ENCODE measurements at regions not wholly inside any gene's neighbourhood (a gene's known extent, or its start where the extent isn't known, plus 50 kb on each side); places are given as distances from the start of the nearest gene placed in this dataset.

DNA sequence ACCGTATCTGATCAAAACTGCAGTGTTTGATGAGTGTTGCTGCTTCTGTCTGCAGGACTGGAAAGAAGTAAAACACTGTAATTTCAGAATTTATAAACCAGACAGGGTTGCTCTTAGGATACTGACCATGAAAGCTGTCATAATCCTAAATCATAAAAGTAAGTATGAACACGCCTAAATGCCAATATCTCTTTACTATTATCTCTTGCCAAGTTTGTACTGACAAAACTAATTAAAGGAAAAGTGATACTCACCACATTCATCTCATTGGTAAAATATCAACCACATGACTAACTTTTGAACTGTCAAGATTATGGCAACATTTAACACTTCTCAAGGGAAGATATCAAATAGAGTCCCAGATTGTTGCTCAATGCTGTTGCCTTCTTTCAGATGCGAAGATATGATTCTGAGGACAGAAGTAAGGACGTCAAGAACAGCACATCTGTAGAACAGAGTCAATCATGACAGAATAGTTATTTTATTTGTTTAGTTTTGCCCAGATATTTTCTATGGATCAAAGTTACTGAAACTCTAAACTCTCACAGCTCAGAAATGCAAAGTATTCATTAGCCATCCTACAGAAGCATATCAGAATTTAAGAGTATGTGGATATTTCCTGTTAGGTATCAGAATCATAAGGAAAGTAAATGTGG, 61.4 kb upstream of the COL8A1 start:
- ATAC-seq (no peak), DNase-seq (no peak)
- Histone ChIP-seq H3K4me3 (no peak overlapping the region), H3K36me3 (no peaks in the 10 kb centered on the region), H3K27ac (no peak overlapping the region), H3K4me1 (no peaks in the 10 kb centered on the region), H3K27me3 (no peaks in the 10 kb centered on the region), H3K9me3 (peaks cover 0 to 19% (median 4%) of the 10 kb centered on the region in 11 donors)
- intact Hi-C loops (cut with DNase I), result no loop called here
- TF ChIP-seq, protein P1, sequence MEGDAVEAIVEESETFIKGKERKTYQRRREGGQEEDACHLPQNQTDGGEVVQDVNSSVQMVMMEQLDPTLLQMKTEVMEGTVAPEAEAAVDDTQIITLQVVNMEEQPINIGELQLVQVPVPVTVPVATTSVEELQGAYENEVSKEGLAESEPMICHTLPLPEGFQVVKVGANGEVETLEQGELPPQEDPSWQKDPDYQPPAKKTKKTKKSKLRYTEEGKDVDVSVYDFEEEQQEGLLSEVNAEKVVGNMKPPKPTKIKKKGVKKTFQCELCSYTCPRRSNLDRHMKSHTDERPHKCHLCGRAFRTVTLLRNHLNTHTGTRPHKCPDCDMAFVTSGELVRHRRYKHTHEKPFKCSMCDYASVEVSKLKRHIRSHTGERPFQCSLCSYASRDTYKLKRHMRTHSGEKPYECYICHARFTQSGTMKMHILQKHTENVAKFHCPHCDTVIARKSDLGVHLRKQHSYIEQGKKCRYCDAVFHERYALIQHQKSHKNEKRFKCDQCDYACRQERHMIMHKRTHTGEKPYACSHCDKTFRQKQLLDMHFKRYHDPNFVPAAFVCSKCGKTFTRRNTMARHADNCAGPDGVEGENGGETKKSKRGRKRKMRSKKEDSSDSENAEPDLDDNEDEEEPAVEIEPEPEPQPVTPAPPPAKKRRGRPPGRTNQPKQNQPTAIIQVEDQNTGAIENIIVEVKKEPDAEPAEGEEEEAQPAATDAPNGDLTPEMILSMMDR (IDR thresholded peaks at IDR 0.05), result no peak
- 73 to 79% methylated on average over 4 of the region's 4 CpGs for WGBS, 2 donors

- no peak overlapping the region for H3K27ac ChIP-seq
- ATAC-seq (no peak), DNase-seq (no peak)
- no peak overlapping the region for H3K4me3 ChIP-seq
- TF ChIP-seq, protein P1 (IDR thresholded peaks at IDR 0.05), result no peak
- H3K9me3 ChIP-seq, result peaks cover 0 to 19% (median 4%) of the 10 kb centered on the region in 11 donors
- intact Hi-C loops (cut with DNase I), result no loop called here
- no peaks in the 10 kb centered on the region for H3K27me3 ChIP-seq
- no peaks in the 10 kb centered on the region for H3K36me3 ChIP-seq
- no peaks in the 10 kb centered on the region for H3K4me1 ChIP-seq
- 91 to 93% methylated on average over 2 of the region's 2 CpGs for WGBS, 2 donors
Observed at GRCh38 chr3:99575683-99576082, 62.7 kb upstream of the COL8A1 start.

DNA sequence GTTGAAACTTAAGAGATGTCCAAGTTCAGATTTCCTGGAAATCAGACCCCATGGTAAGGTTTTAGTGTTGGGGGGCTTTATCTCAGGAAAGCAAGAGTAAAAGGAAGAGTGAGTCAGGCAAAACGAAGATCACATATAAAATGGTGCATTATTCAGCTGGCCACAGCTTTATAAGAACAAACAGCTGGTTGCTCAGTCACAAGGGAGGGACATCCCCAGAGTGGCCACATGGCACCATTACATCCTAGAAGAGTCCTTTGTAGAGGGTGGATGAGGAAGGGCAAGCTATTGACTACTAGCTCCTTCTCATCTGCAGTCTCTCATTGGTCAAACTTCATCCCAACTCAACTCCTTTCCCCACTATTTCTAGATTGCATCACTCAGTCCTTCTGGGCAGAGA, 68.3 kb upstream of the COL8A1 start:
- H3K9me3 ChIP-seq, result peaks cover 0 to 17% (median 4%) of the 10 kb centered on the region in 11 donors
- peaks cover 0 to 12% (median 0%) of the 10 kb centered on the region in 9 donors for H3K4me1 ChIP-seq
- H3K27ac ChIP-seq, result no peak overlapping the region
- no peak overlapping the region for H3K4me3 ChIP-seq
- H3K36me3 ChIP-seq, result no peaks in the 10 kb centered on the region
- WGBS, 2 donors, result 65 to 67% methylated on average over 1 of the region's 1 CpG
- DNase-seq (no peak), ATAC-seq (no peak)
- intact Hi-C loops (cut with DNase I), result no loop called here
- H3K27me3 ChIP-seq, result no peaks in the 10 kb centered on the region
- TF ChIP-seq, protein P1 (IDR thresholded peaks at IDR 0.05), result no peak

DNA sequence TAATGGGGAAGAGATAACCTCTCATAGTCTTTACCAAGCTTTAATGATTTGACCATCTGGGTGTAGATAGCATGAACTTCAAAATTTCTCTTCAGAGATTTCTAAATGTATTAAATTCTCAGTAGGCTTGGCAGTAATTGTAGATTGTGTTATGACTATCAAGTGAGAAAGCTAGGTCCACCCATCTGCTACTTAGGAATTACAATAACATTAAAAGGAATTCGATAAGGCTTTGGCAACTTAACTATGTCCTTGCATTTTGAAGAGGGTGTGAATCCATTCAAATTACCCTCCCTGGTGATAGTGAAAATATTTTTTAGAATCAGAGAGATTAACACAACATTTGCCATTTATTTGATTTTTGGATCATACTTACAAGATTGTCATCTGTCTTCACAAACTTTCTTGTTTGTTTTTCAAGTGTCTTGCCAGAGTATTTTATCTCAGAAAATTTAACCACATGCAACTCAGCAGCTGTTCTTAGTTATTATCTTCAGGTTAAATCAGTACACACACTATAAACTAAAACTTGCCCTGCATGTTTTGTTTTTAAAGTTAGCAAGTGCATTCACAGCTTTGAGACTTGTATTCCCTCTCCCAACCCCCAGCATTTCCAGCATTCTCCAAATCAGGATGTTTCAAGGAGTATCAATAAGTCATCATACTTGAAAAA, 69.6 kb upstream of the COL8A1 start:
- TF ChIP-seq, protein P1 (IDR thresholded peaks at IDR 0.05), result no peak
- DNase-seq, result no peak
- Histone ChIP-seq H3K27ac (no peak overlapping the region), H3K4me3 (no peak overlapping the region), H3K9me3 (peaks cover 0 to 11% (median 3%) of the 10 kb centered on the region in 11 donors), H3K36me3 (no peaks in the 10 kb centered on the region), H3K27me3 (no peaks in the 10 kb centered on the region), H3K4me1 (peaks cover 0 to 12% (median 0%) of the 10 kb centered on the region in 9 donors)
- WGBS, 2 donors, result 47 to 54% methylated on average over 1 of the region's 1 CpG
- intact Hi-C loops (cut with DNase I), result no loop called here
- no peak for ATAC-seq

Data from heart right ventricle (tissue), 16 donors.